ENCODE measurements at regions not wholly inside any gene's neighbourhood (a gene's known extent, or its start where the extent isn't known, plus 50 kb on each side); places are given as distances from the start of the nearest gene placed in this dataset.

DNA sequence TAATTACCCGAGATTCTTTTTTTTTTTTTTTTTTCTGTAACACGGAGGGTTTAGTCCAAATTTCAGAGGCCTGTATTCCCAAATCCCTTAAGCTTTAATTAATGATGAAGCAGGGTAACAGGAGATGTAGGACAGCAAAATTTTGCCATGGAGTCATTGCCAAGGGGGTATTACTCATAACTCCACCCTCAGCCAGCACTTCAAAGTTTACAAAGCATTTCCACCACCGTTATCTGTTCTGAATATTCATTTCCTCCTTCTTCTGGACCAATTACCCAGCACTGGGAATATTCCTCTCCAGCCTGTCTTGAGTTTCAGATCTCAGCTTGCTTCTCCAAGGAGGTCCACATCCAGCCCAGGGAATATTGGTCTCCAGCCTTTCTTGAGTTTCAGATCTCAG is 747.5 kb upstream of the EEF2KMT start:
- TF ChIP-seq CTCF (conservative IDR thresholded peaks at IDR 0.05; ENCODE audit: low read depth in 2 of 2) (no peak), REST (IDR thresholded peaks at IDR 0.05; ENCODE audit: unreplicated experiment) (no peak), EZH2phosphoT487 (IDR thresholded peaks at IDR 0.05; ENCODE audit: unreplicated experiment) (no peak), JUNB (IDR thresholded peaks at IDR 0.05; ENCODE audit: unreplicated experiment) (no peak), POLR2AphosphoS5 (IDR thresholded peaks at IDR 0.05; ENCODE audit: low read depth) (no peak), ZNF331 (CRISPR knock-in tag; IDR thresholded peaks at IDR 0.05; ENCODE audit: low read depth) (no peak), EZH2 (IDR thresholded peaks at IDR 0.05; ENCODE audit: low read depth, unreplicated experiment) (no peak), CREB1 (CRISPR knock-in tag; IDR thresholded peaks at IDR 0.05; ENCODE audit: low read depth) (no peak)
